NCI-H69 (cell line): ENCODE measurements at regions not wholly inside any gene's neighbourhood (a gene's known extent, or its start where the extent isn't known, plus 50 kb on each side); places are given as distances from the start of the nearest gene placed in this dataset.
"Not testable (repeated sequence)": the region's sequence is repeated elsewhere in the genome, so short reads cannot be mapped to it uniquely, and the experiment has no call there.

Experiments used
- DNase-seq: peaks from one replicate; lab custom pipeline; 2025; lab: John Stamatoyannopoulos, UW

DNA sequence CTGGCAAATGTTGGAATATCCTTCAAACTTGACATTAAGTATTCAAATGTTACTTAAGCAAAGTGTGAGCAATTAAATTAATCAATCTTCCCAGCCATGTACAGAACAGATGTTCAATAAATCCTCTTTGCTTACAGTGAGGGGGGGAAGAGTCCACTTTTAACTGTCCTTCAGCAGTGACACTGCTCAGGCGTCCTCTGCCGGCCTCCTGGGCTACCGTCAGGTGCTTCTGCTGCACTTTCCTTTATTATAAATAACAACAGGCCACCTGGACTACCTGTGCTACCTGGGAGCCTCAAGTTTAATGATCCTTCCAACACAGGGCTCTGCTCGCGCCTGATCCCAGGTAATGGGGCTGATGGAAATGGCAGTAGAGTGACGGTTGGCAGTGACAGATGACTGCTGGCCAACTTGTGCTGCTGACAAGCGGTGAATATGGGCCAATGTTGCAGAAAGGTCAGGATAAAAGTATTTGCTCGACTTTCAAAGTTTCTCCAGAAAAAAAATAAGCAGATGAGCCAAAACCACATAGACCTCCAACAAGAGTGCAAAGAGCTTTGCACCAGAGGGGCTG is 460.0 kb upstream of the ZNF507 start:
- DNase-seq = no peak

DNA sequence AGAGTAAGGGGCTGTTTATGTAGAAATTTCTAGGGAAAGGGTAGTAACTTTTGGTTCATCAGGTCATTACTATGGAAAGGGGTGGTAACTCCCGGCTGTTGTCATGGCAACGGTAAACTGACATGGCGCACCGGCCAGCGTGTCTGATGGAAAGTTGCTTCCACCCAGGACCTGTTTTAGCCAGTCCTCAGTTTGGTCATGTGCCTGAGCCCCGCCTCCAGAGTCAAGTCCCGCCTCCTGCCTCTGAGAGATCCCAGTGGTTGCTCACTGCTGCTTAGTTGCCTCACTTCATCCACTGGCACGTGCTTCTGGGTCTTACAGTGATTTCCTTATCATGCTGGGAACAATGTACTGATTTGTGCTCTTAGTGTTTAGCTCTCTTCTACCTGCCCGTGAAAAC is 455.2 kb upstream of the ZNF507 start:
- no peak for DNase-seq

DNA sequence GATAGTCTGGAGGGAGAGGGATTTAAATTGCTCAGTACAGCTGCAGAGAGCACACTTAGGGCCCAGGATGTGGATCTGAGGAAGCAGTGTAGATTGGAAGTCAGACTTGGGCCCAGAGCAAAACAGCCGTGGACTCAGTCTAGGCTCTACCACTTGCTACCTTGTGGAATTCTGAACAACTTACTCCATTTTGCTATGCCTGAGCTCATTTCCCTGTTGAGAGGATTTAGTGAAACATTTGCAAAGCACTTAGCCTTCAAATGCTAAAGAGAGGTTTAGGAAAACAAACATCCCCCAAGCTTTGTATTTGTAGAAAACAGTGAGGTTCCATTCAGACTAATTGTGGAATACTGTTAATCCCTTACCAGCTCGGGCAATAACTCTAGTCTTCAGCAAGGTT is 453.4 kb upstream of the ZNF507 start:
- no peak for DNase-seq

DNA sequence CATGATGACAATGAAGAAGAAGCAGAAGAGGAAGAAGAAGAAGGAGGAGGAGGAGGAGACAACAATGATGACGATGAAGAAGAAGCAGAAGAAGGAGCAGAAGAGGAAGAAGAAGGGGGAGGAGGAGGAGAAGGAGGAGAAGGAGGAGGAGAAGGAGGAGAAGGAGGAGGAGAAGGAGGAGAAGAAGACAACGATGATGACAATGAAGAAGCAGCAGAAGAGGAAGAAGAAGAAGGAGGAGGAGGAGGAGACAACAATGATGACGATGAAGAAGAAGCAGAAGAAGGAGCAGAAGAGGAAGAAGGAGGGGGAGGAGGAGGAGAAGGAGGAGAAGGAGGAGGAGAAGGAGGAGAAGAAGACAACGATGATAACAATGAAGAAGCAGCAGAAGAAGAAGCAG is 451.9 kb upstream of the ZNF507 start:
- DNase-seq = not testable (repeated sequence)

DNA sequence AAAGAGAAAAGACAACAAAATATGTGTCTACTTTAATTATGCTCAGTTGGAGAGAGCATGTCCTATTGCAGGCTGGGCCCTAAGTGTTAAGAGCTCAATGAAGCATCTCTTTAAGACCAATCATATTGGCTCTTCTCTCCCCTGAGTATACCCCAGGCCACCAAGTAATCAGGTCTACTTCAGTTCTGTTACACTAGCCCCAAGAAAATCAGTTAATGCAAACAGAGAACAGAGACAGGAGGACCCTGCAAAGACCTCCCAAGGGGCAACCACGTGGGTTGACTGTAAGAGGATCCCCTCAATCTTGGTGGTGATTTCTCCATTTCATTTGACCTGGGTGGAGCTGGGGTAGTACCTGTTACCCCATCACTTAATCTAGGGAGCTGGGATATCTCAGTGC is 451.0 kb upstream of the ZNF507 start:
- no peak for DNase-seq

DNA sequence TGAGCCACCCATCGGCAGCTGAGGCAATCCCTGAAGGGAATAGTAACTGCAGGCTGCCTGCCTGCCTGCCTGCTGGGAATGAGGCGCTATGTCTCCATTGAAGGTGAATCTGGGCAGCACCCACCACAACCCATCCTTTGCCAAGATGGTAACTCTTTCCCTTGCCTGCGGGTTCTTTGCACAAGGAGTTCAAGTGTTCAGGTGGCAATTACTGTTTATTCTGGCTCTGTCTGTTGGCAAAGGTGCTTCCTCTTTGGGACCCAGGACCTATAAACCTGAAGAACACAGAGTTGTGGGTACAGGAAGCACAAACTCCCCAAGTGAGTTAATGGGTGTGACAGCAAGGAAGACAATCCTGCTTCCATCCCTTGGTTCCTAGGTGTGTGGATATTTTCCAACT is 448.1 kb upstream of the ZNF507 start:
- DNase-seq = no peak

DNA sequence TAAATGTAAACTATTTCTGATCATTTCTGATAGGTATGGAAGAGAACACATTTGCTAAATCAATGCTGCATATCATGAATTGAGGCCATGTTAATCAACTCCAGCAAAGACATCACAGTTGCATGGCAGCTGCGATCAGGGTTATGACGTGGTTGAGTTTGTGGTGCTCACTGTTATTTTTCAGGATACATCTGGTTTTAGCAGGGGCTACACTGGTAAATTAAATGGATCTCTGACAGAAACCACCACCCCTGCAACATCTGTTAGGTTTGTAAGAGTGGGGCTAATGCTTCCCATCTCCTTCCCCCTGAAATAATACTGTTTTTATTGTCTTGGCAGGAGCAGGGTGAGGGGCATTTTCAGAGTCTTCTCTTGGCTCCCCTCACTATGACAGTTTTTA is 444.4 kb upstream of the ZNF507 start:
- no peak for DNase-seq

DNA sequence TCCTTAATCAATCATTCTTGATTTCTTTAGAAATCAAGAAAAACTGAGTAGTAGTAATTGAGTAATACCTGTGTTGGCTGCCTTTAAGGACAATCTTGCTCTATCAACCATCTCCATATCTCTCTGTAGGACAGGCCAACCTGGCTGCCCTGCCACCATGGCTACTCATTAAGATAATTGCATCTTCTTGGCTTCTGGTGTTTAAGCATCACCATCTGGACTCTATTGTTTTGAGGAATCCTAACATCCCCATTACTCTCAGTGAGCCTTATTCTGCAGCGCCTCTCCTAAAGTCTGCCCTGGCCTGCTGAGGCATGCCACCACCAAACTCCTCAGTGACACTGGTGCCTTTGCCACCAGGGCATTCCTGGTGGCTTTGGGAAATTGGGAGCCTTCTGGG is 442.6 kb upstream of the ZNF507 start:
- DNase-seq = no peak

DNA sequence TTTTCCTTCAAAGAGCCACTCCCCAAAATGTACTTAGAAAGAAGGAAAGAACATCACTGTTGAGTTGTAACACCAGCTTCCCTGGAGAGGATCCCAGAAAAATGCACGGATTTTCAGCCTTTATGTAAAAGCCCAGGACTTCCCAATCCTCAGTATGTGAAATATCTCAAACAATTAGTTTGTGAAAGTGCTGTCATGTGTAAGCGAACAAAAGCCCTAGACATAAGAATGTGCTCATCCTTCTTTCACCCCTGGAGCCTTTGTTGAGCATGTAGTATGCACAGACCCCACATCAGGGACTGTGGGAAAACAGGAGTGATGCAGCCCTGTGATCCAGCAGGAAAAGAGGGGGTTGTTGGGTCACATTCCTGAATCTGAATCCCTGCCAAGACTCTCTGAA is 441.4 kb upstream of the ZNF507 start:
- no peak for DNase-seq

DNA sequence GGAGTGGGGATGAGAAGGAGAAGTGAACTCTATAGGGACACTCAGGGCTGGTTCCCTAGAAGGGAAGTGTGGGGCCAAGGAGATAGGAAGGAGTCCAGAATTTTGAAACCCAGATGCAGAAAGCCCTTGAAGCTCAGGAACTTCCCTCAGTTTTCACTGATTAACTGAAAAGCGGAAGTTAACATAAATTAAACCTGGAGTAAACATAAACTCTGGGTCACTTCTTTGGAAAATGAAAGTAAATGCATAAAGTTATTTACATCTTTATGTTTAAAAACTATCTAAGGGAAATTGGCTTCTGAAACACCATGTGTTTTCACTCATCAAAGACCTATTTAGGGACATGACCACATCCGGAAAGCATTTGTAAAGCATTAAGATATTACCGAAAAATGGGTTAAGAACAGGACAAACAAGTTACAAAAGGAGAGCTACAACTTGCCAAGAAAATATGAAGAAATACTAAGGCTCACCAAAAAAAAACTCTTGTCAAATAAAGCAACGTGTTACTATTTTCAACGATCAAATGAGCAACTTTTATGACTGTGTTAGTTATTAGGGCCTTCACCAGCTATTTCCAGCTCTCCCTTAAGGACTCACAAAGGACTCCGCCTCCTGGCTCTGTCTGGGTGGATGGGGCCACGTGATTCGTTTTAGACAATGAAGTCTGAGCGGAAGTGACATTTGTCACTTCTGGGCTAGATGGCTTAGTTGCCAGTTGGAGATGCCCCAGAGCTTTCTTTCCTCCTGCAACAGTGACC is 439.1 kb upstream of the ZNF507 start:
- DNase-seq = no peak

DNA sequence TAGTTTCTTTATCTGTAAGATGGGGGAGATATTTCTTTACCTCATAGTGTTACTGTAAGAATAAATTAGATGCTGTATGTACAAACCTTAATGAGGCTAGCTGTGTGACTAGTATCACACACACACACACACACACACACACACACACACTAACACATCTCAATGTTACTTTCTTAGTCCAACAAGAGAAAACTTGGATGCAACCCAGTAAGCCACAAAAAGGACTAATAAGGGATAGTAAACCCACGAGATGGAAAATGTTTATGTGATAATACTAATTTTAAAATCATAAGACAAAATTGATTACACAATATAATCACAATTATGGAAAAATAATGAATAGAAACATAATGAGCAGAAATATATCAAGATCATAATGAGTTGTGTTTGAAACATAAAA is 437.7 kb upstream of the ZNF507 start:
- no peak for DNase-seq

DNA sequence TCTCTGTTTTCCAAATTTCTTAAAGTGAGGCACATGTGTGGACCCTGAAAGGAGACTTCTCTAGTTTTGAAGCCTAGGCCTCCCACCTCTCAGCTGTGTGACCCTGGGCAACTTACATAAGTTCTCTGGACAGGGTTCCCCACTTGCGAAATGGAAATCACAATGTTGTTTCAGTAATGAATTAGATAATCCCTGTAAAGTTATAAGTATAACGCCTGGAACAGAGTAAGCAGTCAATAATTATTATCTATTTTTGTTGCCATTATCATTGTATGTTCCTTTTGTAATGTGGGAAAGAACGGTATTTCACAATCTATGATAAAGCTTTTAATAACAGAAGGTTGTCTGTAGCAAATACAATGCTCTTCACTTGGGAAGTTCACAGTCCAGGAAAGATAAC is 437.3 kb upstream of the ZNF507 start:
- no peak for DNase-seq

DNA sequence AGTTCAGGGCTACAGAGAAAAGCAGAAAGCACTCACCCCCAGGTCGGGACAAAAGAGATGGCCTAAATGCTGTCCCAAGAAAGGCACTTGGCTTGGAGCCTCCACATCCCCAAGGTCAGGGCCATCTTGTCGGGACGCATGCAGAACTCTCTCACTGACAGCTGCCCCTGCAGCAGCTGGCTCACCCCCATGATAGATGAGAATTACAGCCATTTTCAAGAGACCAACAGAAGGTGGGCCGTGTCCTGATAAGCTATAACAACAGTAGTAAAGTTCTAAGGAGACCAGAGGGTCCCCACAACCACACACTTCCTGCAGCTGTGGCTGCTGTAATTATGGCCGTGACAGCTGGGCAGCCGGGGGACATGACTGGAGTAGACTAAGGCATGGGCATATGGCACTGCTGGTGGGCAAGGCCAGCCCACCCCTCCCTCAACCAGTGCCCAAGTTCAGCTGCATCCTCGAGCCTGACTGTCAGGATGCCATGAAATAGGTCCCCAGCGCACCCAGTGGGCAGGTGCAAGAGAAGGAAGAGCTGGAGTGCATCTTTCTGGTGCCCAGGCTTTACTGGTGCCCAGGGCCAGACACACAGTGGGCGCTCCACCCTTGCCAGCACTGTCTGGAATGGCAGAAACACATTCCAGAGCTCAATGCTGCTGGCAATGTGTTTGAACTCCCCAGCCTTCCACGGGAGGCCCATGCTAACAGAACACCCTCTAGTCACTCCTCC is 436.7 kb upstream of the ZNF507 start:
- DNase-seq = no peak

DNA sequence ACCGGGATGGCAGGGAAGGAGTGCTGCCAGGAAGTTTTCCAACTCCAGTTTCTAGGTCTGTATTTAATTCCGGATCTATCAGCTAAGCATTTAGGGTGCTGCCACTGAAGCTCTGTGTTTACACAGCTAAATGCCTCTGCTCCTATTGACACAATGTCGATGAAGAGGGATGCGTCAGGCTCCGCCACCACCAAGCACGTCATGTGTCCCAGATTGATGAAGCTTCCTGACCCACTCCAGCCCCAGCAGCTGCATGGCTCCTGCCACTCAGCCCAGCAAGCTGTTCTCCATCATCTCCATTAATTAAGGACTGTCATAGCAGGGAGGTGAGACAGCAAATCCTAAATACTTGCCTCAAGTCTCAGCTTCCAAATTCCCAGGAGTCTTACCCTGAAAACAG is 435.2 kb upstream of the ZNF507 start:
- DNase-seq = no peak

DNA sequence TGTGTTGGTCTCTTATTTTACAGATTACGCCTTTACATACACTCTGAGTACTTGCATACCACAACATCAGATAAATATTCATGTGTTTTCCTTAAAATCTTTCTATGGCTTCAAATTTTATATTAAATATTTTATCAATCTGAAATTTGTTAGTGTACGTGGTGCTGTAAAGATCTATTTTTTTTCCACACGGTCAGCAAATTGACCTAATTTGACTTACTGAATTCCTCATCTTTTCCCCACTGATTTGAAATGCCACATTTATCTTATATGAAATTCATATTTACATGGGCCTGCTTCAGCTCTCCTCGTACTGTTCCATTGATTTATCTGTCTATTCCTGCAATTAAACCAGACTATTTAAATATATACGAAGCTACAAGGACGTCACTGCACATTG is 433.8 kb upstream of the ZNF507 start:
- no peak for DNase-seq

DNA sequence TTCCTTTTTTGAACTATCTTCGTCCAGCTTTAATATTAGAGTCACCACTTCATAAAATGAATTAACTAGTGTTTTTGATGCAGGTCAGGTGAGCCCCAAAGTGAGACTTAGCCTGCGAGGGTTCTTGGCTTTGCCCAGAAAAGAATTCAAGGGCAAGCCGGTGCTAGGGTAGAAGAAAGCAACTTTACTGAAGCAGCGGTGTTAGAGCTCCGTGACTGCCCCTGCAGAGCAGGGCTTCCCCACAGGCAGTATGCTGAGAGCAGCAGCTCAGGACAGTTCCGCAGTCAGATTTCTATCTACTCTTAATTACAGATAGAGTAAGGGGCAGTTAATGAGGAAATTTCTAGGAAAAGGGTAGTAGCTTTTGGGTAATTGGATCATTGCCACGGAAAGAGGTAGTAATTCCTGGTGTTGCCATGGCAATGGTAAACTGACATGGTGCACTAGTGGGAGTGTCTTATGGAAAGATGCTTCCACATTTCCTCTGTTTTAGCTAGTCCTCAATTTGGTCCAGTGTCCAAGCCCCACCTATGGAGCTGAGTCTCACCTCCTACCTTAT is 432.2 kb upstream of the ZNF507 start:
- DNase-seq = no peak

DNA sequence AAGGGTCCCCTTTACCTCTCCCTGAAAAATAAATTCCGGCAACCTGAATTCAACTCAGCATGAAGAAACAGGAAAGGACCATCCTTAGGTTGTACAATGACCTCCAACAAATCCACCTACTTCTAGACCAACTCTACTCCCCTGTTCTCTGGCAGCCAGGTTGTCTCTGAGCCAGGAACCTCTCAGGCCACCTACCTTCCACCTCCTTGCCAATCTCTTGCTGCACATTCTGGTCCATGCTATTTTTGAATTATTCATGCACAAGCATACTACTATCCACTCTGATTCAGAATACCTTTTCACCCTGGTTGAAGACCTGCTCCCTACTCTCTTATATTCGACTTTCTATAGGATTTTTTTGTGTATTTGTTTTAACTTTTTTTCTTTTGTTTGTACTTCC is 415.0 kb upstream of the ZNF507 start:
- DNase-seq = no peak

DNA sequence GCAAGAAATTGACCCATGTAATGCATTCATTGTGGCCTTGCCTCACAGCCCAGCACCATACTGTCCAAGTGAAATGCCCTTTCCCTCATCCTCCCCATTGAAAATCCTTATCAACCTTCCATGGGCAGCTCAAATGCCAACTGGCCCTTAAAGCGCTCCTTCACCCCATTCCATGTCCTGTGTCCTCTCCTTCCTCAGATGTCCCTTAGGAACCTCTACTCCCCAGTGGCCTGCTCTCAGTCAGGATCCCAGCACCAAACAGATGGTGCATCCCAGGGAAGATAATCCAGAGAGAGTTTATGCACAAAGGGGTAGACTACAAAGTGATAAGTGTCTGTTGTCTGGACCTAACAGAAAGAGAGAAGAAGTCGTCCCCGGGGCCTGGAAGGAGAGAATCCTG is 407.4 kb upstream of the ZNF507 start:
- no peak for DNase-seq

DNA sequence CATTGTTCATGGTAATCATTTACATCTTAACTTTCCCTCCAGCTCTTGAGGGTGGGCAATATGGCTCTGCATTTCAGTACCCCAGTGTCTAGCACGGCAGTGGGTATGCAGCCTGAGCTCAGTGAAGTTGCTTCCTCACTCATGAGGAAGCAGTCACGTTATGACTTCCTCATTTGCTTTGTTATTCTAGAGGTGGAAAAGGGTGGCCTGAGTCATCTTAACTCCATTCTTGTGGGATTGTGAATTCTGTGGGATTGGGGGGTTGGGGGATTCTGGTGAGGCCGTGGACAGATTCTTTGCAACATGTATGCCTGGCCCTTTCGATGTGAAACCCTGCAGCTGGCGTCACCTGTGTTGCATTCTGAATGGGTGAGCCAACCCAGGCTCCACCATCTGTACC is 406.7 kb upstream of the ZNF507 start:
- DNase-seq = no peak

DNA sequence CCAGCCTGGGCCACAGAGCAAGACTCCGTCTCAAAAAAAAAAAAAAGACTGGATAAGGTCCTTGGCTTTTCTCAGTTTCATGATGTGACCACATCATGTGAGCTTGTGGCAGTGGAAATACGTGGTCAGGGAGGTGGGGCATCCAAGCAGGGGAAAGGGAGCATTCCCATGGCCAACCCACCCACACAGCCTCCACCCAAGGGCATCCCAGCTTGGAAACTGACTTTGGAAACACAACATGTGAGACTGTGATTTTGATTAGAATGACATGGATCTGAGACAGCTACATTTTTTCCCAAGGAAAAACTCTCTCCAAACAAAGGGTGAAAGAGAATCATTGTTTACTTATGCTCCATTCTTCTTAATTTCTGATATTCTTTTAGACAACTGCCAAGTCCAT is 405.0 kb upstream of the ZNF507 start:
- no peak for DNase-seq

DNA sequence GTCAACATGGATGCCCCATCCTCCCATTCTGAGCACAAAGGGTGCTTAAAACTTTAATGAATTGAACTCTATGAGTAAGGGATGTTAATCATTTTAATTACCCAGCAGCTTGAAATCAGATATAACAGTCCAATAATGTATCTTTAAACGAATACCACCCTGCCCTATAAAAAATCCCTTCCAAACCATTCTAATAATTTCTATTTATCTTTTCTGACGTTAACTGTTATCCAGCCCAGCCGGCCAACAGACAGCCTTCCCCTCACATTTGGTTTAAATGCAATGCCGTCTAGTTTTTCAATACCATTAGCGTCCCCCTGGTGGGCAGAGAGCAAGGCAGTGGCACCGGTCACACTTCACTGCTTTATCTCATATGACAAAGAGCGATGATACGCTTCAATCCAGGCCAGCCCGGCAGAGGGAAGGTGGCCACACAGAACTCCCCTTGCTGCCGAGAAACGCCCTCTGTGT is 402.2 kb upstream of the ZNF507 start:
- DNase-seq = no peak

DNA sequence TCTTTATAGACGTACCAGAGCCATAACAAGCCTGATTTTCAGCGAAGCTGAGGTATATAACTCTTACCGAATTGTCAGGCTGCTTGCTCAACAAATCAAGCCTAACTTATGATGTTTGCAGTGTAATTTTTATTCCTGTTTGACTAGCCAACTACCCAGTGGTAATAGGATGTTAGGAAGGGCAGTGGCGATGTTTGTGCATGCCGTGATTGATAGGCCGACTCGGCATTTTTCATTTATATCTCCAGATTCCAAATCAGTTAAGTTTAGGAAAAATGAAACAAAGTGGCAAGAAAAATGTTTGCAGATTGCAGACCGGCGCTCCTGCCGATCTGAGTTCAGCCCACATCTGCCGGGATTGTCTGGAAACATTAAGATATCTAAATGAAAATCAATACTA is 401.6 kb upstream of the ZNF507 start:
- no peak for DNase-seq

DNA sequence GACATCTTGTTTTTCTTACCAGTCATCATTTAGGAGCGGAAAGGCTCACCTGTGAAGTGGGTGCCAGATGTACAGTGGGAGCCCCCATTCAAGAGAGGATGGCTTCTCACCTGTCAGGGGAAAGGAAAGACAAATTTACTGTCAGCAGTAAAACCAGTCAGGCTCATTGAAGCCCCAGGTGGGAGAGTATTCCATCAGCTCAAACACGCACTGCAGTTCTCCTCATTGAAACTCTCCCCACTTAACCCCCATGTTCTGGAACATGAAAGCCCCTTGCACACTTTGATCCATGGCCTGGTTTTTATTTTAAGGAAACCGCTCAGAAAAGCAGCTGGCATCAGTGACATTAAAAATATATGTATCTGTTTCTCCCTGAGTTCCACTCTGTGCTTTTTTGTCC is 401.1 kb upstream of the ZNF507 start:
- DNase-seq = no peak
